ENCODE measurements at regions not wholly inside any gene's neighbourhood (a gene's known extent, or its start where the extent isn't known, plus 50 kb on each side); places are given as distances from the start of the nearest gene placed in this dataset.

DNA sequence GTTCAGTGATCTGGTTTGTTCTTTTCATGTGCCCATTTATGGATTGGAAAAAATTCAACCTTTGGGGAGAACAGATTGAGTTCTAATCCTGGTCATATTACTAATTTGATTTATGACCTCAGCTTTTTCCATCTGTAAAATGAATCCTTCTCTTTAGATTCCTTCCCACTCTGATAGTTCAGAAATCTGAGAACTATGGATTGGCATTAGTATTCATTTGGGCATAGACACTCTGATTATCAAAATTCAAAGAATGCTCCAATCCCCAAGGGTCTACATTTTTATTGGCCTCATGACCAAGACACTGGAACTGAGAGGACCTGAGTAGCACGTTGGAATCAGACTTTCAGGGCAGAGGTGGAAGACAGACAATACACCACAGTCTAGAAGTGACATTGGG lies 405.9 kb upstream of the PAPPA start:
- Histone ChIP-seq H3K27ac (no peak overlapping the region), H3K4me1 (no peaks in the 10 kb centered on the region), H3K27me3 (no peaks in the 10 kb centered on the region), H3K36me3 (no peaks in the 10 kb centered on the region), H3K9me3 (no peaks in the 10 kb centered on the region), H3K4me3 (no peak overlapping the region)
- ATAC-seq (no peak), DNase-seq (no peak)
- no peak for TF ChIP-seq POLR2A (IDR thresholded peaks at IDR 0.05)
- TF ChIP-seq, protein P1, sequence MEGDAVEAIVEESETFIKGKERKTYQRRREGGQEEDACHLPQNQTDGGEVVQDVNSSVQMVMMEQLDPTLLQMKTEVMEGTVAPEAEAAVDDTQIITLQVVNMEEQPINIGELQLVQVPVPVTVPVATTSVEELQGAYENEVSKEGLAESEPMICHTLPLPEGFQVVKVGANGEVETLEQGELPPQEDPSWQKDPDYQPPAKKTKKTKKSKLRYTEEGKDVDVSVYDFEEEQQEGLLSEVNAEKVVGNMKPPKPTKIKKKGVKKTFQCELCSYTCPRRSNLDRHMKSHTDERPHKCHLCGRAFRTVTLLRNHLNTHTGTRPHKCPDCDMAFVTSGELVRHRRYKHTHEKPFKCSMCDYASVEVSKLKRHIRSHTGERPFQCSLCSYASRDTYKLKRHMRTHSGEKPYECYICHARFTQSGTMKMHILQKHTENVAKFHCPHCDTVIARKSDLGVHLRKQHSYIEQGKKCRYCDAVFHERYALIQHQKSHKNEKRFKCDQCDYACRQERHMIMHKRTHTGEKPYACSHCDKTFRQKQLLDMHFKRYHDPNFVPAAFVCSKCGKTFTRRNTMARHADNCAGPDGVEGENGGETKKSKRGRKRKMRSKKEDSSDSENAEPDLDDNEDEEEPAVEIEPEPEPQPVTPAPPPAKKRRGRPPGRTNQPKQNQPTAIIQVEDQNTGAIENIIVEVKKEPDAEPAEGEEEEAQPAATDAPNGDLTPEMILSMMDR (IDR thresholded peaks at IDR 0.05), result no peak
- WGBS, 4 donors, result 18 to 57% (median 41%) methylated on average over 1 of the region's 1 CpG
- intact Hi-C loops (cut with DNase I), result no loop called here

DNA sequence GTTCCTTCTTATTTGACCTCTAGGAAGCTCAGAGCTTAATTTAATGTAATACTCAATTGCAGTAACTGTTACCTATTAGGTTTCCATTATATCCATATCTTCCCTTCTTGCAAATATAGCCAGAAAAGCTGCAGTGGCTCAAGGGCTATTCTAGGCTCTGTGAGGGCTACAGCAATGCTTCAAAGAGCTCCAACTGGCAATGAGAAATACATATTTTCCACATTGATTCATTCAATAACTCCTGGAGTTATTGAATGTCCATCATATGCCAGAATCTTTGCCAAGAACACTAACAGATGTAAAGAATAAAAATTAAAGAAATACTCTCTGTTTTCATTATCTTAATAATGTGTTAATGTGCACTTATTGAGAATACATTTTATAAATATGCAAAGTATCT lies 396.9 kb upstream of the PAPPA start:
- intact Hi-C loops (cut with DNase I), result no loop called here
- Histone ChIP-seq H3K27ac (no peak overlapping the region), H3K36me3 (no peaks in the 10 kb centered on the region), H3K9me3 (no peaks in the 10 kb centered on the region), H3K27me3 (no peaks in the 10 kb centered on the region), H3K4me1 (no peaks in the 10 kb centered on the region), H3K4me3 (no peak overlapping the region)
- ATAC-seq (no peak), DNase-seq (no peak)
- TF ChIP-seq POLR2A (IDR thresholded peaks at IDR 0.05), result no peak
- TF ChIP-seq, protein P1 (IDR thresholded peaks at IDR 0.05), result no peak

DNA sequence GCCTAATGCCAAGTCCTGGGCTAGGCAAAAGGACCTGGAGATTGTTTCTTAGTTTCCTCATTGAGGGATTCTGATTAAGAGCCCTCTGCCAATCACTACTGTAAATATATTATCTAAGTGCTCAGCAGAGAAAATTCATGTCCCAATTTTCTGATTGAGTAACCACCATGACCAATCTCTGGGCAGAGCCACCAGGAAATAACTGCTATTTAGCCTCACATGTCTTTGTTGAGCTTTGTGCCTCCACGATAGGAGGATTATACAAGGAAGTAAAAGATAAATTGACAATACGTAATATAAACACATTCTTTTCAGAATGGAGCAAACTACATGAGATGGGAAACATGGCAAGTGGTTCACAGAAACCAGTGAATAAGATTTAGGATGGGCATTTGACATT lies 396.1 kb upstream of the PAPPA start:
- 72 to 86% (median 78%) methylated on average over 2 of the region's 2 CpGs for WGBS, 4 donors

DNA sequence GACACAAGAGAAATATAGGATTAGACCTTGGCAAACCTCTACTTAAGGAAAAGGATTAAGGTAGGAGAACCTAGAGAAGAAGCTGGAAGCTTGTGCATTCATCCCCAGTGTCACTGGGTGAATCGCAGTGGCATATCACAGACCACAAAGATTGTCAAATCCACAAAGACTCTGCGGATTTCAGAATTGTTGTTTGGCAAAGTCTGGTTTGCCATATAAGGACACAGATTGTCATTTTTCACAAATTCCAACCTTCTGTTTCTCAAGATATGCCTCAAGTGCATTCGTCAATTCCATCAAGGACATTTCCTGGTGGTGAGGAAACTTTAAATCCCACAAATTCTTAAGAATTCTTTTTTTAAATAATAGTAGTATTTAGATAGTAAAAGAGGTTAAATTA lies 395.1 kb upstream of the PAPPA start:
- 59 to 78% (median 73%) methylated on average over 3 of the region's 3 CpGs for WGBS, 4 donors
- H3K36me3 ChIP-seq, result no peaks in the 10 kb centered on the region
- no peaks in the 10 kb centered on the region for H3K9me3 ChIP-seq
- H3K27me3 ChIP-seq, result no peaks in the 10 kb centered on the region
- TF ChIP-seq, protein P1 (IDR thresholded peaks at IDR 0.05), result no peak
- TF ChIP-seq POLR2A (IDR thresholded peaks at IDR 0.05), result no peak
- intact Hi-C loops (cut with DNase I), result no loop called here
- no peak overlapping the region for H3K4me3 ChIP-seq
- no peak overlapping the region for H3K27ac ChIP-seq
- no peak for ATAC-seq
- no peak for DNase-seq
- H3K4me1 ChIP-seq, result no peaks in the 10 kb centered on the region

More for the DNA sequence above, 396.1 kb upstream of the PAPPA start:
- Histone ChIP-seq H3K27me3 (no peaks in the 10 kb centered on the region), H3K27ac (no peak overlapping the region), H3K9me3 (no peaks in the 10 kb centered on the region), H3K4me1 (no peaks in the 10 kb centered on the region), H3K36me3 (no peaks in the 10 kb centered on the region), H3K4me3 (no peak overlapping the region)
- no peak for DNase-seq
- TF ChIP-seq POLR2A (IDR thresholded peaks at IDR 0.05), result no peak
- TF ChIP-seq, protein P1 (IDR thresholded peaks at IDR 0.05), result no peak
- intact Hi-C loops (cut with DNase I), result no loop called here
- ATAC-seq, result no peak
